Duodenal mucosa (tissue), 2 donors: ENCODE measurements at regions not wholly inside any gene's neighbourhood (a gene's known extent, or its start where the extent isn't known, plus 50 kb on each side); places are given as distances from the start of the nearest gene placed in this dataset.

Experiments used
- H3K27ac ChIP-seq: one replicate; pipeline ENCODE4 v1.7.0; 2013; ENCODE audit warnings: low read depth, low read length
- H3K27me3 ChIP-seq, 2 donors: one replicate each; pipeline ENCODE4 v1.7.0; 2013; ENCODE audit warnings: low read length in 2 of 2, control low read depth in 1 of 2; ENCODE audit not compliant: insufficient read depth in 2 of 2, control insufficient read depth in 1 of 2
- H3K36me3 ChIP-seq, 2 donors: one replicate each; pipeline ENCODE4 v1.7.0; 2013; ENCODE audit warnings: low read length in 2 of 2, control low read depth in 1 of 2; ENCODE audit not compliant: insufficient read depth in 2 of 2, control insufficient read depth in 1 of 2
- H3K4me1 ChIP-seq, 2 donors: one replicate each; pipeline ENCODE4 v1.7.0; 2013; ENCODE audit warnings: low read length in 2 of 2, control low read depth in 1 of 2; ENCODE audit not compliant: insufficient read depth in 2 of 2, control insufficient read depth in 1 of 2
- H3K4me3 ChIP-seq, 2 donors: one replicate each; pipeline ENCODE4 v1.7.0; 2013; ENCODE audit warnings: low read length in 2 of 2, low read depth in 1 of 2
- H3K9ac ChIP-seq, 2 donors: one replicate each; pipeline ENCODE4 v1.7.0; 2013; ENCODE audit warnings: low read length in 2 of 2, low read depth in 1 of 2
- H3K9me3 ChIP-seq, 2 donors: one replicate each; pipeline ENCODE4 v1.7.0; 2013; ENCODE audit warnings: low read length in 2 of 2, control low read depth in 1 of 2; ENCODE audit not compliant: control insufficient read depth in 1 of 2

DNA sequence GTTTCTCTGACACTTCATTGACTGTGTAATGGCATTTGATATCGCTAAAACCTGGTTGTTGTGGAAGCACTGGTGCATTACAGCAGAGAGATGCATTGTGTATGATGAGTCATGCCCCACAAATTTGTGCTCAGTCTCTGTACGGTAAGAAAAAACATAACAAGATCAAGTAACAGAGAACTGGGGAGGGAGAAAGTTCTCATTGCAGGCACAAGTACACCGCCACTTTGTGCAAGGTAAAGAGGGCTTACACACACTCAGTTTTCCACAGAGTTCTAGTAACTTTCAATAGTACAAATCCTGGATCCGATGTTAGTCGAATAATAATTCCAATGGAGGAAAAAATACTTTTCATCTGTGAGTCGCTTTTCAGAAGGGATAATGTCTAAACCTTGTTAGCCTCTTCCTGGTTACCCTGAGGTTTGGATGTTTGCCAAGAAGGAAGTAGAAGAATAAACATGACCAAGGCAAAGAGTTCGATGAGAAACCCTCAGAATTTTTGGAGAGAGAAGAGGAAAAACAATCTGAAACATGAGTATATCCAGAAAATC lies 512.5 kb upstream of the SLIT2 start:
- peaks cover 0 to 2% of the 10 kb centered on the region in 2 donors for H3K9me3 ChIP-seq
- H3K36me3 ChIP-seq: no peaks in the 10 kb centered on the region
- no peak overlapping the region for H3K4me3 ChIP-seq
- H3K27me3 ChIP-seq: no peaks in the 10 kb centered on the region
- H3K27ac ChIP-seq: no peak overlapping the region
- H3K9ac ChIP-seq: no peak overlapping the region
- H3K4me1 ChIP-seq: no peaks in the 10 kb centered on the region

DNA sequence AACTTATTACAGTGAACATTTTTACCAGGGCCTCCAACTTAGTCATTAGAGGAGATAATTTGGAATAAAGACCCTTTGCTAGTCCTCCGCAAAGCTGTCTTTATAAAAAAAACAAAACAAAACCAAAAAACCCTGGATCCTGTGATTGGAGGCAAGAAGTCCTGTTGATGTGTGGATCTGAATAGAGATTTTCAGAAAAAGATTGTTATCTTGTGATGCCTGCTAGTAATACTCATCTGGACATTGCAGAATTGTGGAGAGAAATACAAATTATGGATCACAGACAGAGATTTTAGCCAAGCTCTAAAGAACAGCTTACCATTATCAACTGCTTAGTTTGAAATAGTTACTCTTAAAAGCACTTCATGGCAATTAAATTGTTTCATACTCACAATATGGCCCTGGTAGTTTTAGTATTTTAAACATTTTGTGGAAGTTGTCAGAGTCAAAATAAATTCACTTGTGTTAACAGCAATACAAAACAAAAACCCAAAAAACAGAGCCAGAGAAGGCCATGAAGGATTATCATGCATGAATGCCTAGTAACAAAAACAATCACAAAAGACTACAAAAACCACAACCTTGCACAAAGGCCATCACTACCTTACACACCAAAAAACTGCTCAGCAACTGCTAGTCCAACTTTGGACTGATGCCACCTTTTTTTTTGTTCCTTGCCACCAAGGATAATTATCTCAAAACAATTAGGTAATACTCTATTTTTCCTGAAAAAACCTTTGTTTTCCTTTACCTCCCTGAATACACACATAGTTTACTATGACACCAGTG lies 514.5 kb upstream of the SLIT2 start:
- Histone ChIP-seq H3K9ac (no peak overlapping the region), H3K27me3 (no peaks in the 10 kb centered on the region), H3K27ac (no peak overlapping the region), H3K36me3 (no peaks in the 10 kb centered on the region), H3K4me3 (no peak overlapping the region), H3K9me3 (peaks cover 0 to 2% of the 10 kb centered on the region in 2 donors), H3K4me1 (no peaks in the 10 kb centered on the region)

DNA sequence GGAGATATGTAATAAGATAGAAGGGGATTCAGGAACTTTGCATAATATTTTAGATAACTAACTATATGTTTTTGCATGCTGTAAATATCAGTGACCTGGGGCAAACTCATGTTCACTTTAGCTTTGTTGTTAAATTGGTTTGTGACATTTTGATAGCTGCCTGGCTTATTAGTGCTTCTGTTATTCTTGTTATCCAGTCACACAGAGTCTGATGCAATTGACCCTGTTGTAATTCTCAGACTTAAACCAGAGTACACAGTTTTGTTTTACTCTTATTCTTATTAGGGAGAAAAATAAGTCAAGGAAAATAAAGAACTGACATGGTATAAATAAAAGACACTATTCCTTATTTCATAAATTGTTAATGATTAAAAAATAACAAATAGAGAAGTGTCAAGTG lies 516.7 kb upstream of the SLIT2 start:
- H3K4me3 ChIP-seq: no peak overlapping the region
- H3K9me3 ChIP-seq: peaks cover 0 to 2% of the 10 kb centered on the region in 2 donors
- no peaks in the 10 kb centered on the region for H3K4me1 ChIP-seq
- H3K9ac ChIP-seq: no peak overlapping the region
- no peaks in the 10 kb centered on the region for H3K36me3 ChIP-seq
- H3K27ac ChIP-seq: no peak overlapping the region
- H3K27me3 ChIP-seq: no peaks in the 10 kb centered on the region

DNA sequence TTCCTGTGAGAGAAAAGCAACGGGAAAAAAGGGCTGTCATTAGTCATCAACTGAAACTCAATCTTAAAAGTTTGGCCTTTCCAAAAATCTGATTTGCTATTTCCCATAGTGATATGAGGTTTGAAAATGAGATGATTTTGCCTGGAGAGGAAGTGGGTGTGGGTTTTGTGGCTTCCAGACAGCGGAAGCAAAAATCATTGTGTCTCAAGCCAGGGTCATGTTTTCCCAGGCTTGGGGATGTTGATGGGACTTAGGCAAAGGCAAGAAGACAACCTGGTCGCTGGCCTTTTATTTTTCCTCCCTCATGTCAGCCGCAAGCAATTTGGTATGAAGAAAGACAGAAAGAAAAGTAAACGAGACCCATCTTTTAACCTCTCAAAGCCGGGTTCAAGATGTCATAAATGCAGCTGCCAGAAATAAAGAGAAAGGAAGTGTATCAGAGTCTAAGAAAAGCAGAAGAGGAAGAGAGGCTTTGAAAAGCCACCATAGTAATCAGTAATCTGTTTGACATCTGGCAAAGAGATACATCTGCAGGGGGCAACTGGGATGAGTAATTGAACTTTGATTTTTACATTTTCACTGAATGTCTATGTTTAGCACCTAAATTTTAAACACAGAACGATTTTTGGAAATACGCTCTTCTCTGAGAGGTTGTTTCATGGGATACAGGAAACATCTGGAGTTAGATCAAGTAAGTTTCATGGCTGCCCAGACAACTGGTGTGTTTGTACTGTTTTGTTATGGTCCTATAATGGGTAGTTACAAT lies 521.6 kb upstream of the SLIT2 start:
- H3K27me3 ChIP-seq: no peaks in the 10 kb centered on the region
- no peaks in the 10 kb centered on the region for H3K4me1 ChIP-seq
- no peak overlapping the region for H3K27ac ChIP-seq
- no peak overlapping the region for H3K9ac ChIP-seq
- no peak overlapping the region for H3K4me3 ChIP-seq
- H3K9me3 ChIP-seq: no peaks in the 10 kb centered on the region
- H3K36me3 ChIP-seq: no peaks in the 10 kb centered on the region

DNA sequence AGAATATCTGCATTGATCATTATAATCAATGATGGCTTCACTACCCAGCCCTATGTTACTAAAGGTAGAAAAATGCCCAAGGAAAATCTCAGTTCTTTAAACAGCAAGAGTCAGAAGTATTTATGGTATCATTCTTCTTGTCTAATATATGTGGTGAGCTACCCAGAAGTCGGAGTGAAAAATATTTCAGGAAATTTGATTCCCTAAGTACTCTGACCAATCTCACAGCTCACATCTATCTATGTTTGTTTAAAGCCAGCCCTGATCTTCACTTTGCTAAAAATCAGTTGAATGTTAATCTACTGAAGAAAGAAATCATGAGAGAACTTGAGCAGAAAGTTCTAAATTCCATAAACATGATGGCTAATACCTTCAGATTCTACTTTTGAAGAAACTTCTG lies 522.9 kb upstream of the SLIT2 start:
- Histone ChIP-seq H3K4me3 (no peak overlapping the region), H3K4me1 (no peaks in the 10 kb centered on the region), H3K36me3 (no peaks in the 10 kb centered on the region), H3K27me3 (no peaks in the 10 kb centered on the region), H3K27ac (no peak overlapping the region), H3K9ac (no peak overlapping the region), H3K9me3 (no peaks in the 10 kb centered on the region)

DNA sequence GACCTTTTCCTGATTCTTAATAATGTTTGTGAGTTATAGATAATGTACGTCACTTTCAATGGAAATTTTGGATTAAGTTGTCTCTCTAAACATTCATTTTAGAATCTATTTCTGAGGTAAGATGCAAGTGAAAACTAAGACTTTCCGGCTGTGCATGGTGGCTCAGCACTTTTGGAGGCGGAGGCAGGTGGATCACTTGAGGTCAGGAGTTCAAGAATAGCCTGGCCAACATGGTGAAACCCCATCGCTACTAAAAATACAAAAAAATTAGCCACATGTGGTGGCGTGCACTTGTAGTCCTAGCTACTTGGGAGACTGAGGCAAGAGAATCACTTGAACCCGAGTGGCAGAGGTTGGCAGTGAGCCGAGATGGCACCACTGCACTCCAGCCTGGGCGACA lies 524.6 kb upstream of the SLIT2 start:
- no peak overlapping the region for H3K9ac ChIP-seq
- H3K4me1 ChIP-seq: no peaks in the 10 kb centered on the region
- H3K36me3 ChIP-seq: no peaks in the 10 kb centered on the region
- H3K27me3 ChIP-seq: no peaks in the 10 kb centered on the region
- H3K27ac ChIP-seq: no peak overlapping the region
- no peaks in the 10 kb centered on the region for H3K9me3 ChIP-seq
- H3K4me3 ChIP-seq: no peak overlapping the region

DNA sequence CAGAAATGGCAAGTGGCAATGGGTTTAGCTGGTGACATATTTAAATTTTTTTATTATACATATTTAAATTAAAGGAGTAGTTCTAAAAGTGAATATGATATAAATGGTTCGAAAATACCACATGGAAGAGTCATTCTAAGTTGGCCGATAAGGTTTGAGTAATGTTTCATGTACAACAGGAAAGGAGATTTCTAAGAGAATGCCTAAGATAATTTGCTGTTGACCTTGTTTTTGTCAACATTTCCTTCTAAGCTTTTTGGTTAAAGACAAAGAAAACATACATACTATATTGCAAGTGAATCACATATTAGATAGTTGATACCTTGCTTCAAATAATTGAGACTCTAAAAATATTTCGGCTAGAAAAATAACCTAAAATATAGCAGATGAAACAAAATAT lies 526.6 kb upstream of the SLIT2 start:
- Histone ChIP-seq H3K36me3 (no peaks in the 10 kb centered on the region), H3K9me3 (no peaks in the 10 kb centered on the region), H3K27ac (no peak overlapping the region), H3K9ac (no peak overlapping the region), H3K4me1 (no peaks in the 10 kb centered on the region), H3K4me3 (no peak overlapping the region), H3K27me3 (no peaks in the 10 kb centered on the region)

DNA sequence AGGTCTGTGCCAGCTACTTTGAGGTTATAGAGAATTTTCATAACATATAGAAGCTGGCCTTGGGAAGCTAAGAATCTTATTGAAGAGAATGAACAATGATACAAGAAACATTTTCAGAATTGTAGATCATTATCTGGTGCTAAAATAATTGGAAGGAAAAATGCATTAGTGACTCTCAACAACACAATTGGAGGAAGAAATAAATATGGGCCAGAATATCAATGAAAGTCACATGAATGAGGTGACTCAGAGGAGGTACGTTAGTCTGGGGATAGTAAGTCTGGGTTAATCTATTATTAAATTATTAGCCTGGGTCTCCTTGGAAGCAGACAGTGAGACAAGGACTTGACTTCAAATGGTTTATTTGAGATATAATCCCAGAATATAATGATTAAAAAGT lies 529.3 kb upstream of the SLIT2 start:
- Histone ChIP-seq H3K27me3 (no peaks in the 10 kb centered on the region), H3K9ac (no peak overlapping the region), H3K4me3 (no peak overlapping the region), H3K36me3 (no peaks in the 10 kb centered on the region), H3K4me1 (no peaks in the 10 kb centered on the region), H3K27ac (no peak overlapping the region), H3K9me3 (no peaks in the 10 kb centered on the region)

DNA sequence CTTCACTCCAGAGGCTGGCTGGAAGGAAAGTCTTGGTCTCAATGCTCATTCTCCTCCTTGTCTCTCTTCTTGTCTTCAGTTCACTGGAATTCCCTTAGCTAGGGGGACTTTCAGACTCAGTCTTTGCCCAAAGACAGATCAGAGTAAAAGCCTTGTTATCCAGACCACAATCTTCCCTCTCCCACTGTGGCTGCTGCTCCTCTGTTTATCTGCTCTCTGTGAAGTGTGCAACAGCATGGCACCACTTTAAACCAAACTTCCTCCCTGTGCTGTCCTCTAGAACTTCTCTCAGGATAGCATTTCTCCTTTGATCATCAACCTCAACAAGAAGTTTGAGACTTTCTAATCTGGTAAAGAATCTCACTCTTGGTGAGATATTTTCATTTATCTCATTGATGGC lies 530.1 kb upstream of the SLIT2 start:
- Histone ChIP-seq H3K4me1 (no peaks in the 10 kb centered on the region), H3K9me3 (no peaks in the 10 kb centered on the region)

DNA sequence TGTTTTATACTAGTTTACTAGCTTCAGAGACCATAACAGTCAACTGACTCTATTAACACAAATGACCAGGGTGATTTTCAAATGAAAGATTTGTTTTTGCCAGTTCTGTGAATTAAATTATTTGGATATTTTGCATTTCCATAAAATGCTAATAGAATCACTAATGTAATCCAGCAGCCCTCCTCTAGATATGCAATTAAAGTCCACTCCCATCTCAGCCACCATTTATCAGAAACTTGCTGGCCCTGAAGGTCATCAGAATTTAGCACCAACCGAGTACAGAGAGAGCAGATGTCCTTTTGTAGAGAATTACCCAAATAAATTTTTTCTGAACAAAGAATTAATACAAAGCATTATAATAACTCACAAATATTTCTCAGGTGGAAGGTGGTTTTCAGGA lies 531.1 kb upstream of the SLIT2 start:
- H3K27ac ChIP-seq: no peak overlapping the region
- no peaks in the 10 kb centered on the region for H3K27me3 ChIP-seq
- H3K9me3 ChIP-seq: no peaks in the 10 kb centered on the region
- no peak overlapping the region for H3K4me3 ChIP-seq
- no peaks in the 10 kb centered on the region for H3K36me3 ChIP-seq
- H3K9ac ChIP-seq: no peak overlapping the region
- H3K4me1 ChIP-seq: no peaks in the 10 kb centered on the region

More for the DNA sequence above, 530.1 kb upstream of the SLIT2 start:
- no peaks in the 10 kb centered on the region for H3K27me3 ChIP-seq
- no peaks in the 10 kb centered on the region for H3K36me3 ChIP-seq
- no peak overlapping the region for H3K27ac ChIP-seq
- H3K4me3 ChIP-seq: no peak overlapping the region
- H3K9ac ChIP-seq: no peak overlapping the region
